Inflammatory macrophage treated with lipopolysaccharide for 1 hour (primary cell): ENCODE measurements at regions not wholly inside any gene's neighbourhood (a gene's known extent, or its start where the extent isn't known, plus 50 kb on each side); places are given as distances from the start of the nearest gene placed in this dataset.
"Not testable (repeated sequence)": the region's sequence is repeated elsewhere in the genome, so short reads cannot be mapped to it uniquely, and the experiment has no call there.

Experiments
- DNase-seq, 2 donors: peaks; one replicate each; pipeline ENCODE4 v3.0.0-alpha.2; 2020 to 2022

DNA sequence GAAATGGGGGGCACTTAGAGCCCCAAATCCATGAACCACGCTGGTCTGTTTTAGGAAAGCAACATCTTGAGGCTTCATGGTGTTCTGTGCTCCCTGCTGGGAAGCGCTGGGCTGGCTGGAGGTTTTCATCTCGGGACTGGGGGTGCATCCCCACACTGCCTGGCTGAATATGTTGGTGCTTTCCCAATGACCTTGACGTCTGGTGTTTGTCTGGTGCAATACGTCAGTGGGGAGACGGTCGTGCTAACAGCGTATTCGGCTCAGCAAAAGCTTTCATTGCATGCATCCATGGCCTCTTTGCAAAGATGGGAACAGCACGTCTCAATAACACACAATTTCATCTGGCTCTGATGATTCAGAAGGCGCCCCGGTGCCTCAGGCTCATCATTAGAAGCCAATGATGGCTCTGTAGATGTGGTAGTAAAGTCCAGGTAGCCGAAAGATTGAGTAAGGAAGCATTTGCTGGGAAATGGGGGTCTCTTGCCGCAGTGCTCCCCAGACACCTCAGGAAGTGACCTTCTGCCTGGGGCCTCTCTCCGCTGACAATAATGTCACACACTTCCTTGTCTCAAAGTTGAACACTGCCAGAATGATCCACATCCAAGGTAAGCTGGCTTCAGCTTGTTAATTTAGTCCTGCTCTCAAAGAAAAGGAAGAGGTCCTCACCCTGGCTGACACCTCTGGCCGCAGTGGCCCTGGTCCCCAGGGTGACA is 97.7 kb downstream of the ING1 start:
- no peak for DNase-seq

- DNase-seq, result no peak
These were observed 98.2 kb downstream of the ING1 start for GRCh38 chr13:110811771-110812120.

DNA sequence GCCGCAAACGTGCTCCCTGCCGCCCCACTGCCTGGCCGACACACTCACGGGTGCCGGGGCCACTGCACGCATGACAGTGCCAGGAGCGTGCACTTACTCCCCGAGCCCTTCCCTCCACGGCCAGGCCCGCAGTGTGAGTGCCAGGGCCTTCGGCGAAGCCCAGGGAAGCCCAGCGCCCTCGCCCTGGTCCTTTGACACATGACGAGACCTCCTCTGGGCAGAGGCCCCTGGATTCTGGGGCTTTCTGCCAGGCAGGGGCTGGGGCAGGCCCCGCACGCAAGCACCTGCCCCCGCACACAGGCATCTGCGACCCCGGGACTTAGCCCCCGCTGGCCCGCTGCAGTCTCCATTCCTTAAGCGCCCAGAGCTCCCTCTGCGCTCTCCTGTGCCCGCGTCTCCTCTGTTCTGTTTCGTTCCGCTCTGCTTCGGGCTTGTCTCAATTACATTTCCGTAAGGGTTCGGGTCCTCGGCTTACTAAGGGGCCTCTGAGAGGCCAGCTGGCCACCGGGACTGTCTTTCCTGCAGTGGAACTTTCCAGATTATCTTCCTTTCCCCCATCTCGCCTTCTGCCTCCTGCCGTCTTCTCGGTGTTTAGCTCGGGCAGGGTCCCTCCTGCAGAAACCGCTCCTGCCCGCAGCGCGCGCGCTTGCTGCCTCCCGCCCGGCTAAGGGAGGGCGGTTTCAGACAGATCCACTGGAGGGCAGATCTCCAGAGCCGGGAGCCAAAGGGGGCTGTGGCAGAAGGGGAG is 98.8 kb downstream of the ING1 start:
- no peak for DNase-seq

DNA sequence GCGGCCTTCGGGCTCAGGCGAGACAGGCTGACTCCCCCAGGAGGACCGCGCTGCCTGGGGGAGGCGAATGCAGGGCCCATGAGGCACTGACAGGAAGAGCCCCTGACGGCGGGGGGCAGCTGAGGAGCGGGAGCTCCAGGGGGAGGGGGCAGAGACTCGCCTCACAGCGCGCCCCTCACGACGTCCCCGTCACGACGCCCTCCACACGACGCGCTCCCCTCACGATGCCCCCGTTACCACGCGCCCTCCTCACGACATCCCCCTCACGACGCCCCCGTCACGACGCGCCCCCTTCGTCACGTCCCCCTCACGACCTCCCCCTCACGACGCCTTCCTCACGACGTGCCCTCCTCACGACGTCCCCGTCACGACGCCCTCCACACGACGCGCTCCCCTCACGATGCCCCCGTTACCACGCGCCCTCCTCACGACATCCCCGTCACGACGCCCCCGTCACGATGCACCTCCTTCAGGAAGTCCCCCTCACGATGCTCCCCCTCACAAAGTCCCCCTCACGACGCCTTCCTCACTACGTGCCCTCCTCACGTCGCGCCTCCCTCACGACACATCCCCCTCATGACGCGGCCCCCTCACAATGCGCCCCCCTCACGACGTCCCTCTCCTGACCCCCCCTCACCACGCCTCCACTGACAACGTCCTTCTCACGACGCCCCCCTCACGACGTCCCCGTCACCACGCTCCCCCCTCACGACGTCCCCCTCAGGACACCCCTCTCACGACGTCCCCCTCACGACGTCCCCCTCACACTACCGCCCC is 99.6 kb downstream of the ING1 start:
- no peak for DNase-seq

DNA sequence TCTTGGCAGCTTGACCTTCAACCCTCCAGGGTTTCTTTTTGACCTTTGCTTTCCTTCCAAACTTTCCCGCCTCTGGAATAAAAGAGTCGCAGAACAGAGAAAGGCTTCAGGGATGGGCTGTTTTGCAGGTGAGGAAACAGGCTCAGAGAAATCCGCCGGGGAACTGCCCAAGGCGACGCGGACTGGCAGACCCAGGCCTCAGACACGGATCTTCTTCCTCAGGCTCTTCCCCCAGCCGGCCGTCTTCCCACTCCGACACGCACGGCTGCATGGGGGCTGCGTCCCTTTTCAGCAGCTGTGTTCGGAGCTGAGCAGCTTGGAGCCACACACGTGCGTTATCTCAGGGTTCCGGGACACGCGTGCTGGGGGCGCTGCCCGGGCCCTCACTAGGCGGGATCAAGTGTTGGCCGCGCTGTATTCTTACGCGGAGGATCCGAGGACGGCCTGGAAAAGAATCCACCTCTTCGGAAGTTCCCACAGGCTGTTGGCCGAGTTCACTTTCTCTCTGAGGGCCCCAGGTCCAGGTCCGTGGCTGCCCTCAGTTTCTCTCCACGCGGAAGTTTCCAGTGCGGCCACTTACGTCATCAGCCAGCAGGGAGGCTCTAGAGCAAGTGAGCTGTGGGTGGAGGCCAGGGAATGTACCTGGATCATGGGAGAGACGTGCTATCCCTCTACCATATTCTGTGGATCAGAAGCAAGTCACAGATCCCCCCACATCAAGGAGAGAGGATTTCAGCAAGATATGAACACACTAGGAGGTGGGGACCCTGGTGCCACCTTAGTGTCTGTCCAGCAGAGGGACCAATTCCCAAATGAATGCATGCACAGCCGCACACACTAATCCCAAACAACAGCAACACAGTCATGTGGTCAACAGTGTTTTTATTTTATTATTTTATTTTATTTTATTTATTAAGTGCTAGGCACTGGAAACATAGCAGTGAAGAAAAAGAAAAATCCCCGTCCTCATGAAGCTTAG is 100.4 kb downstream of the ING1 start:
- no peak for DNase-seq

- DNase-seq, result no peak
These were observed 99.2 kb downstream of the ANKRD10 start for GRCh38 chr13:110815471-110816204.

DNA sequence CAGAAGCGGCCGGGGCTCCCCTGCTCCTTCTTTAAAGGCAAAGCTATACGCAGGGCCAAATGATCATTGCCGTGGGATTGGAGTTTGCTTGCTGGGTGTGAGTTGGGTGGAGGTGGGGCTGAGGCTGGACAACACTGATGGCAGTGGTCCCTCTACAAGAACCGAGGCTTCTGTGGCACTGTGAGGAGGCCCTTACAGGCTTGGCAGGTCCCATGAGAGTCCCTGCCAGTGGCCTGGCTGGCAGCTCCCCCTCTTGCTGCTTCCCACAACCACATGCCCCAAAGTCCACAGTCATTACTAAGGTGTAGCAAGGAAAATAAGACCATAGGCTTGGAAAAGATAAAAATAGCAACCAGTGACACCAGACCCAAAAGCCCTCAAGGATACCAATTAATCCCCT is 98.4 kb downstream of the ANKRD10 start:
- no peak for DNase-seq

DNA sequence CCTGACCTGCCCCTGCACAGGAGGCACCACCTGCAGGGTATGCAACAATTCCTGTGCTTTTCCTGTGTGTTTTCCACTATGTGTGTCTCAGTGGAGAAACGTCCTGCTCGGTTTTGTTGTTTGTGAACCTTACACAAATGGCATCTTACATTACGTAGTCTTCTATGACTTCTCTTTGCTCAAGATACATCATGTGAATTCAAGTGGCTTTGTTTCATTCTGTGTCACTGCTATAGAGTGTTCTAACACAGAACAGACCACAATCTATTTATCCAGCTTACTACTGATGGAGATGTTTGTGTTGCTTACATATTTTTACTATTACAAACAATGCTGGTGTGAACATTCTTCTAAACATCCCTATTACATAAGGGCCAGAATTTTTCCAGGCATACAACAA is 97.7 kb downstream of the ANKRD10 start:
- no peak for DNase-seq

DNA sequence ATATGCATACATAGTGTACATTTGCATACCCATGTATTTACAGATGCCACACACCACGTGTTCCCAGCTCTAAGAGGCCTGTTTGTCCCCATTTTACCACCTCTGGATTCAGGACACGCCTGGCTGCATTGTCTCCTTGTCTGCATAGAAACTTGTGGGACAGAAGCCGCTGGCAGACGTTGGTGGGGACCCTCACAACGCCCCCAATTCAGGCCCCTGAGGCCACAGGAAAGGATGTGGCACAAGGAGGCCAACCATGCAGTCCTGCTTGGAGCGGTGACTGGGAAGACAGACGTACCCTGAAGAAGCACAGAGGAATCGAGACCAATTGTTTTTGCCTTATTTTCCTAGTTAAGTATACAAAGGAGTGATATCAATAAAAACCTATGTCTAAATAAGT is 96.1 kb downstream of the ANKRD10 start:
- no peak for DNase-seq

DNA sequence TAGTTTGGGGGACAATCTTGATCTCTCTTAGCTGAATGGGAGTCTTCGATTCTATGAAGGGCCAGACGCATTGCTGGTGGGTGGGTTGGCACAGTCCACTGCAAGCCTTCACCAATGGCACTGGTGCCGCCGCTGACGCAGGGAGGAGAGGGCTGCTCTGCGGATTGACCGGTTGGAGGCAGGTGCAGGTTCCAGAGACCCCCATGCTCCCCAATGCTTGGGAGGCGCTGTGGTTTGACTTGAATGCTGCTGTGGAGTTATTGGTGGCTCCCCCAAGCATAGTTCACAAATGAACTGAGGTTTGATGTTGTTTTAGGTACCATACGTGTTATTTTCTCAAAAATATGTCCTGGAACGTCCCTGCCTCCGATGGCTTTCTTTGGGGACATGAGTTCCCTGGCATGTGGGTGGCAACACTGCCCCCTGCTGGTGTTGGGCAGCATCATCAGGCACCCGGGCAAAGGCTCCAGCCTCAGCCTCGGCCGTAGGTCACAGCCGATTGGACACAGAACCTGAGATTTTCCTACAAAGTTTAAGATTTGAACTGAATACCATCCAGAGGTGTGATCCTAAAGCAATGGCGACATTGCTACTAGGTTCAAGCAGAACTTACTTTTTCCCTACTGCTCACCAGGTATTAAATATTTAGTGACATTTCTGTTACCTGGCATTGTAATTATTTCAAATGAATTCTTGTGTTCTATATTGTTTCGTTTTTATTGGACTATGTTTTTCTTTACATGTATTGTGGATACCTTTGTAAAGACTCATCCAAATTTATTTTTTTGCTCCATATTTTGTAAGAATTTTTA is 95.5 kb downstream of the ANKRD10 start:
- peak; percentile 51 to 88 for DNase-seq

DNA sequence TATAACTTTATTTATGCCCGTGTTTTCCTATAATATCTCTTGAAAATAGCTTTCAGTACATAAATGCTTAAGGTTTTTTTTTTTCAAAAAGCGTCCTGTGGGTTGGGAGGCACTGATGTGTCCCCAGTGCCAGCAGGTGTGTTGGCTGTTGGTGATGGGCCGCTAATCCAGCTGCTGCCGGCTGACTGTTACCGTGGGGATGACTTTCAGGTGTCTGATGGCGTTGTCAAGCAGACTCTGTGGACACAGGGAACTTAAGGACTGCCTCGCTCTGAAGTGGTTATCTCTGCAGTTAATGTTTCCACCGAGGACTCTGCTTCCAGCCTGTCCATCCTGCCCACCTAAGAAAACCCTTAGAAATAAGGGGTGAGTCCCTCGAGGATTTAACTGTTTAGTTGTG is 94.5 kb downstream of the ANKRD10 start:
- no peak for DNase-seq

- DNase-seq, result not testable (repeated sequence)
These were observed 92.8 kb downstream of the ANKRD10 start for GRCh38 chr13:110821837-110822668.

GRCh38 chr13:110822669-110822945 is 92.3 kb downstream of the ANKRD10 start:
- no peak for DNase-seq

- DNase-seq, result no peak
These were observed 90.1 kb downstream of the ANKRD10 start for GRCh38 chr13:110824702-110825300.

DNA sequence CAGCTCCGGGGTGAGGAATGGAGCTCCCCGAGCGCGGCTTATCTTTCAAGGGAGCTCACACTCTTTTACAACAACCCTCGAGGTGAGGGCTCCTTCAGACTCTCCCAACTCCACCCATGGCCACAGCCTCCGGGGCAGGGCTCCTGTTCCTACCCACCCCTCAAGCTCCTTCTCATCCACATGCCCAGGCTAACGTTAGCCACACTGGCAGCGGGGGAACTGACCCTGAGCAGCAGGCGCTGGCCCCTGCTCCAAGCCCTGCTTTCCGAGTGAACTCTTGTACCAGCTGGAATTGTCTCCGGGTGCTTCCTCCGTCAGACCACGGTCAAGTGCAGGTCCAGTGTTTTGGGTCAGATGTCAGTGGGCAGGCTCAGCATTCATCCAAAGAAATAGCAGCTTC is 89.4 kb downstream of the ANKRD10 start:
- DNase-seq, result no peak

- DNase-seq, result no peak
These were observed 88.8 kb downstream of the ANKRD10 start for GRCh38 chr13:110826101-110826500.

DNA sequence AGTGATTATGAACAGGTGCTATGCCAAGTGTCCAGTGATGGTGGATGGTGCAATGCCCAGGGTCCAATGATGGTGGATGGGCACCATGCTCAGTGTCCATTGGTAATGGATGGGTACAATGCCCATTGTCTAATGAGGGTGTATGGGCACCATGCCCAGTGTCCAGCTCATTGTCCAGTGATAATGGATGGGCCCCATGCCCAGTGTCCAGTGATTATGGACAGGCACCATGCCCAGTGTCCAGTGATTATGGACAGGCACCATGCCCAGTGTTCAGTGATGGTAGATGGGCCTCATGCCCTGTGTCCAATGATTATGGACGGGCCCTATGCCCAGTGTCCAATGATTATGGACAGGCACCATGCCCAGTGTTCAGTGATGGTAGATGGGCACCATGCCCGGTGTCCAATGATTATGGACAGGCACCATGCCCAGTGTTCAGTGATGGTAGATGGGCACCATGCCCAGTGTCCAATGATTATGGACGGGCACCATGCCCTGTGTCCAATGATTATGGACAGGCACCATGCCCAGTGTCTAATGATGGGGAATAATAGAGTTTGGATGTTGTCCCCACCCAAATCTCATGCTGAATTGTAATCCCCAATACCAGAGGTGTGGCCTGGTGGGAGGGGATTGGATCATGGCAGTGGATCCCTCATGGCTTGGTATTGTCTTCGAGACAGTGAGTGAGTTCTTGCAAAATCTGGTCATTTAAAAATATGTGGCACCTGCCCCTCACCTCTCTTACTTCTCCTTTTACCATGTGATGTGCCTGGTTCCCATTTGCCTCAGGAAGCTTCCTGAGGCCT is 87.8 kb downstream of the ANKRD10 start:
- no peak for DNase-seq
